CD14-positive monocyte (primary cell): ENCODE measurements at regions not wholly inside any gene's neighbourhood (a gene's known extent, or its start where the extent isn't known, plus 50 kb on each side); places are given as distances from the start of the nearest gene placed in this dataset.

Source experiments
- DNase-seq, 3 donors: peaks; one replicate each; pipeline ENCODE4 v3.0.0-alpha.2; 2011 to 2022
- H2AFZ ChIP-seq: 2 replicates; pipeline ENCODE4 v1.6.0; 2012; ENCODE audit warnings: mild to moderate bottlenecking, low read depth, low read length, inconsistent platforms; ENCODE audit not compliant: insufficient read depth, poor library complexity, severe bottlenecking
- H3K27ac ChIP-seq, 2 donors: 1 replicate in 1 of 2; 2 replicates in 1 of 2; pipeline ENCODE4 v1.5.1; 2012 to 2013; ENCODE audit warnings: low read length in 2 of 2, control low read depth in 1 of 2, inconsistent platforms in 1 of 2, low read depth in 1 of 2, mild to moderate bottlenecking in 1 of 2
- H3K27me3 ChIP-seq, 2 donors: one replicate each; pipeline versions ENCODE4 v1.6.0 to v1.6.1; 2011 to 2013; ENCODE audit warnings: low read length in 2 of 2; ENCODE audit not compliant: control insufficient read depth in 2 of 2, insufficient read depth in 2 of 2
- H3K36me3 ChIP-seq, 2 donors: replicated peaks in 1 of 2; 1 replicate in 1 of 2; 2 replicates in 1 of 2; pipeline versions ENCODE4 v1.5.1 to v1.6.1; 2012 to 2013; ENCODE audit warnings: low read length in 2 of 2, control low read depth in 1 of 2, inconsistent platforms in 1 of 2, mild to moderate bottlenecking in 1 of 2; ENCODE audit not compliant: insufficient read depth in 2 of 2, control insufficient read depth in 1 of 2
- H3K4me1 ChIP-seq, 2 donors: 1 replicate in 1 of 2; 2 replicates in 1 of 2; pipeline versions ENCODE4 v1.5.1 to v1.6.1; 2012 to 2013; ENCODE audit warnings: low read length in 2 of 2, control low read depth in 1 of 2, inconsistent platforms in 1 of 2, mild to moderate bottlenecking in 1 of 2, moderate library complexity in 1 of 2; ENCODE audit not compliant: insufficient read depth in 2 of 2, control insufficient read depth in 1 of 2
- H3K4me2 ChIP-seq: replicated peaks from 2 replicates; pipeline ENCODE3; 2012; ENCODE audit warnings: low read length, moderate library complexity, mild to moderate bottlenecking; ENCODE audit not compliant: poor library complexity, severe bottlenecking; ENCODE audit errors: extremely low read depth
- H3K4me3 ChIP-seq, 3 experiments: fragments of 200-600 bp in 1 of 3; sonication (generic) in 1 of 3; replicated peaks in 1 of 3; 1 replicate in 2 of 3; 2 replicates in 1 of 3; pipeline ENCODE4 v1.5.1; 2011 to 2013; ENCODE audit warnings: low read length in 3 of 3, mild to moderate bottlenecking in 3 of 3, control low read depth in 2 of 3, low read depth in 2 of 3, inconsistent platforms in 1 of 3, moderate library complexity in 1 of 3
- H3K79me2 ChIP-seq: 2 replicates; pipeline ENCODE4 v1.6.0; 2012; ENCODE audit warnings: mild to moderate bottlenecking, control low read depth, inconsistent platforms, low read length, moderate library complexity; ENCODE audit not compliant: insufficient read depth
- H3K9ac ChIP-seq: 2 replicates; pipeline ENCODE4 v1.6.0; 2017; ENCODE audit warnings: low read length, mild to moderate bottlenecking; ENCODE audit not compliant: insufficient read depth, poor library complexity, severe bottlenecking
- H3K9me3 ChIP-seq, 2 donors: replicated peaks in 1 of 2; 1 replicate in 1 of 2; 2 replicates in 1 of 2; pipeline versions ENCODE4 v1.5.1 to v1.6.1; 2012 to 2013; ENCODE audit warnings: low read length in 2 of 2, control low read depth in 1 of 2; ENCODE audit not compliant: control insufficient read depth in 1 of 2, insufficient read depth in 1 of 2
- H4K20me1 ChIP-seq: 2 replicates; pipeline ENCODE4 v1.6.0; 2012; ENCODE audit warnings: mild to moderate bottlenecking, low read length, control low read depth, moderate library complexity; ENCODE audit not compliant: insufficient read depth
- H3K27ac Mint-ChIP-seq, 7 donors: one replicate each; pipeline ENCODE4 v1.8.0; 2020; ENCODE audit warnings: mild to moderate bottlenecking in 7 of 7, mixed read lengths in 7 of 7, moderate library complexity in 6 of 7, inconsistent platforms in 2 of 7
- H3K27me3 Mint-ChIP-seq, 3 donors: one replicate each; pipeline ENCODE4 v1.8.0; 2021 to 2022; ENCODE audit warnings: low read depth in 3 of 3, mild to moderate bottlenecking in 3 of 3, mixed read lengths in 3 of 3, moderate library complexity in 3 of 3, inconsistent platforms in 1 of 3
- H3K36me3 Mint-ChIP-seq, 2 donors: one replicate each; pipeline ENCODE4 v1.8.0; 2020; ENCODE audit warnings: mixed read lengths in 2 of 2, inconsistent platforms in 1 of 2, mild to moderate bottlenecking in 1 of 2
- H3K4me1 Mint-ChIP-seq: one replicate; pipeline ENCODE4 v1.8.0; 2020; ENCODE audit warnings: mild to moderate bottlenecking, mixed read lengths
- H3K4me3 Mint-ChIP-seq, 2 donors: one replicate each; pipeline ENCODE4 v1.8.0; 2020; ENCODE audit warnings: mild to moderate bottlenecking in 2 of 2, mixed read lengths in 2 of 2, moderate library complexity in 1 of 2
- H3K9me3 Mint-ChIP-seq, 7 donors: one replicate each; pipeline ENCODE4 v1.8.0; 2020 to 2022; ENCODE audit warnings: mixed read lengths in 7 of 7, mild to moderate bottlenecking in 6 of 7, moderate library complexity in 6 of 7, inconsistent platforms in 2 of 7
- WGBS: methylation state at CpG from one replicate; pipeline ENCODE4 v1.1.5; 2013; ENCODE audit warnings: missing lambda C conversion rate; ENCODE audit not compliant: insufficient coverage; 5-methylcytosine and 5-hydroxymethylcytosine counted together
- intact Hi-C, 2 donors: fragments of 100-400 bp; cut with micrococcal nuclease; formaldehyde crosslinking; loops; one replicate each; pipeline versions ENCODE4 v1.15.0 to v1.15.1; 2023
- TF ChIP-seq, protein P1 (sequence below): fragments of 200-600 bp; IDR thresholded peaks from one replicate; pipeline ENCODE4 v1.8.0; 2022; ENCODE audit warnings: antibody characterized with exemption, mild to moderate bottlenecking

DNA sequence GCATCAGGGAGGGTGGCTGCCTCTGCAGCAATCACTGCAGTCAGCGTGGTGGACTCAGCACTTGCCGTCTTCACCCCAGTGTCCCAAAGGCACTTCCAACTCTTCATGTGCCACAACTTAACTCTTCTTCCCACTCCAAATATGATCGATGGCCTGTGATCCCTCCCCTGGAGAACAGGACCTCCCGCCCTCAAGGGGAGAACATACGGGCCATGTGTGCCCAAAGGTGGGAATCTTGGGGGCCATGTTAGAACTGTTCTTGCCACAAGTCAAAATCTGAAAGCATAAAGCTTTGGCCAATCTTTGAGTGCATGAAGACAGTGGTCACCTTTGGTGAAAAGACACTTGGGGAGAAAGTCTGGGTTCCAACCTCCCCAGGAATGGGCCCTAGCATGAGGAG, 368.5 kb upstream of the MGMT start:
- 100% methylated on average over 3 of the region's 5 CpGs for WGBS
- no peaks in the 10 kb centered on the region for H3K36me3 Mint-ChIP-seq
- no peaks in the 10 kb centered on the region for H4K20me1 ChIP-seq
- no peak overlapping the region for H2AFZ ChIP-seq
- no peak overlapping the region for H3K4me2 ChIP-seq
- no peak overlapping the region for H3K4me3 Mint-ChIP-seq
- DNase-seq = no peak
- no peak overlapping the region for H3K4me3 ChIP-seq
- no peak overlapping the region for H3K27ac ChIP-seq
- TF ChIP-seq, protein P1, sequence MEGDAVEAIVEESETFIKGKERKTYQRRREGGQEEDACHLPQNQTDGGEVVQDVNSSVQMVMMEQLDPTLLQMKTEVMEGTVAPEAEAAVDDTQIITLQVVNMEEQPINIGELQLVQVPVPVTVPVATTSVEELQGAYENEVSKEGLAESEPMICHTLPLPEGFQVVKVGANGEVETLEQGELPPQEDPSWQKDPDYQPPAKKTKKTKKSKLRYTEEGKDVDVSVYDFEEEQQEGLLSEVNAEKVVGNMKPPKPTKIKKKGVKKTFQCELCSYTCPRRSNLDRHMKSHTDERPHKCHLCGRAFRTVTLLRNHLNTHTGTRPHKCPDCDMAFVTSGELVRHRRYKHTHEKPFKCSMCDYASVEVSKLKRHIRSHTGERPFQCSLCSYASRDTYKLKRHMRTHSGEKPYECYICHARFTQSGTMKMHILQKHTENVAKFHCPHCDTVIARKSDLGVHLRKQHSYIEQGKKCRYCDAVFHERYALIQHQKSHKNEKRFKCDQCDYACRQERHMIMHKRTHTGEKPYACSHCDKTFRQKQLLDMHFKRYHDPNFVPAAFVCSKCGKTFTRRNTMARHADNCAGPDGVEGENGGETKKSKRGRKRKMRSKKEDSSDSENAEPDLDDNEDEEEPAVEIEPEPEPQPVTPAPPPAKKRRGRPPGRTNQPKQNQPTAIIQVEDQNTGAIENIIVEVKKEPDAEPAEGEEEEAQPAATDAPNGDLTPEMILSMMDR = no peak
- H3K27me3 Mint-ChIP-seq = peaks cover 0 to 6% (median 1%) of the 10 kb centered on the region in 3 donors
- no peak overlapping the region for H3K27ac Mint-ChIP-seq
- no peaks in the 10 kb centered on the region for H3K36me3 ChIP-seq
- no peaks in the 10 kb centered on the region for H3K4me1 ChIP-seq
- no peaks in the 10 kb centered on the region for H3K27me3 ChIP-seq
- H3K9me3 ChIP-seq = no peaks in the 10 kb centered on the region
- intact Hi-C loops = no loop called here
- H3K9me3 Mint-ChIP-seq = peaks cover 0 to 2% (median 0%) of the 10 kb centered on the region in 7 donors
- no peaks in the 10 kb centered on the region for H3K79me2 ChIP-seq
- no peak overlapping the region for H3K9ac ChIP-seq
- H3K4me1 Mint-ChIP-seq = peaks cover 14% of the 10 kb centered on the region

DNA sequence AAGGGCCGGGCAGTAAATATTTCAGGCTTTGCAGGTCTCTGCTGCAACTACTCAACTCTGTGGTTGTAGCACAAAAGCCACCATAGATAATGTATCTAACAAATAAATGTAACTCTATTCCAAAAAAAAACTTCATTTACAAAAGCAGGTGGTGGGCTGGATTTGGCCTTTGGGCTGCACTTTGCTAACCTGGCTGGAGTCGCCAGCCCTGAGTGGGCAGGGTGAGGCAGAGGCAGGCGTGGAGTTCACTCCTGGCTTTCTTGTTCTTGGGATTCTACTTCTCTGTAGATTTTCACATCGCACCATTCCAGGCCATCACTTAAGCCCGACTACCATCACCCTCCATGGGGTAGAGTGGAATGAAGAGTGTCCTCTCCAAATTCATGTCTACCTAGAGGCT, 367.6 kb upstream of the MGMT start:
- Histone ChIP-seq H3K36me3 (no peaks in the 10 kb centered on the region), H3K27ac (no peak overlapping the region), H2AFZ (no peak overlapping the region), H3K79me2 (no peaks in the 10 kb centered on the region), H3K4me1 (no peaks in the 10 kb centered on the region), H3K9ac (no peak overlapping the region), H3K4me2 (no peak overlapping the region), H3K9me3 (no peaks in the 10 kb centered on the region), H3K27me3 (no peaks in the 10 kb centered on the region), H3K4me3 (no peak overlapping the region), H4K20me1 (no peaks in the 10 kb centered on the region)
- H3K9me3 Mint-ChIP-seq = peaks cover 0 to 2% (median 0%) of the 10 kb centered on the region in 7 donors
- intact Hi-C loops = no loop called here
- H3K27ac Mint-ChIP-seq = no peak overlapping the region
- H3K36me3 Mint-ChIP-seq = no peaks in the 10 kb centered on the region
- peaks cover 14% of the 10 kb centered on the region for H3K4me1 Mint-ChIP-seq
- peaks cover 0 to 3% (median 0%) of the 10 kb centered on the region in 3 donors for H3K27me3 Mint-ChIP-seq
- no peak for DNase-seq
- TF ChIP-seq, protein P1 = no peak
- WGBS = no CpG with 5 or more reads among the region's 5 CpGs
- H3K4me3 Mint-ChIP-seq = no peak overlapping the region
